ENCODE measurements at regions not wholly inside any gene's neighbourhood (a gene's known extent, or its start where the extent isn't known, plus 50 kb on each side); places are given as distances from the start of the nearest gene placed in this dataset.

- no peak for TF ChIP-seq CTCF (IDR thresholded peaks at IDR 0.05; ENCODE audit: control extremely low read depth in 1 of 3, insufficient read depth in 1 of 3, low read depth in 1 of 3, low read length in 3 of 3)
- no peak for TF ChIP-seq SRF (IDR thresholded peaks at IDR 0.05; ENCODE audit: low read depth, low read length)
- no peak for TF ChIP-seq SP2 (IDR thresholded peaks at IDR 0.05; ENCODE audit: low read length)
- TF ChIP-seq JUND (IDR thresholded peaks at IDR 0.05; ENCODE audit: low read length), result no peak
- TF ChIP-seq, protein P1, sequence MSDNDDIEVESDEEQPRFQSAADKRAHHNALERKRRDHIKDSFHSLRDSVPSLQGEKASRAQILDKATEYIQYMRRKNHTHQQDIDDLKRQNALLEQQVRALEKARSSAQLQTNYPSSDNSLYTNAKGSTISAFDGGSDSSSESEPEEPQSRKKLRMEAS (IDR thresholded peaks at IDR 0.05), result no peak
- no peak for TF ChIP-seq POU5F1 (IDR thresholded peaks at IDR 0.05; ENCODE audit: low read depth, low read length)
- TF ChIP-seq CBX5 (IDR thresholded peaks at IDR 0.05; ENCODE audit: low read depth, low read length), result no peak
- TF ChIP-seq ATF3 (IDR thresholded peaks at IDR 0.05; ENCODE audit: insufficient read depth, low read depth, low read length), result no peak
Measured at GRCh38 chr3:118348169-118348557, 686.5 kb downstream of the IGSF11 start.
